Choroid plexus epithelial cell (primary cell): ENCODE measurements at regions not wholly inside any gene's neighbourhood (a gene's known extent, or its start where the extent isn't known, plus 50 kb on each side); places are given as distances from the start of the nearest gene placed in this dataset.

Experiments used
- DNase-seq: peaks from one replicate; pipeline ENCODE4 v3.0.0-alpha.2; 2010; ENCODE audit warnings: low read depth
- H3K4me3 ChIP-seq: 2 replicates; pipeline ENCODE4 v1.5.1; 2011; ENCODE audit warnings: low read depth, mild to moderate bottlenecking, control low read depth, low read length, moderate library complexity
- CTCF ChIP-seq: conservative IDR thresholded peaks from 2 replicates; pipeline ENCODE4 v1.5.1; 2011; ENCODE audit warnings: low read depth, mild to moderate bottlenecking, control low read depth, inconsistent platforms, low read length, moderate library complexity

GRCh38 chr1:87718241-87718950 lies 389.7 kb downstream of the LMO4 start:
- no peak for TF ChIP-seq CTCF
- H3K4me3 ChIP-seq = no peak overlapping the region
- DNase-seq = no peak

GRCh38 chr1:87719658-87720057 lies 391.0 kb downstream of the LMO4 start:
- TF ChIP-seq CTCF = no peak
- DNase-seq = no peak
- H3K4me3 ChIP-seq = no peak overlapping the region

GRCh38 chr1:87720561-87720960 lies 391.9 kb downstream of the LMO4 start:
- TF ChIP-seq CTCF = no peak
- DNase-seq = no peak
- H3K4me3 ChIP-seq = no peak overlapping the region

- DNase-seq = no peak
- H3K4me3 ChIP-seq = no peak overlapping the region
- no peak for TF ChIP-seq CTCF
These were observed 394.5 kb downstream of the LMO4 start for GRCh38 chr1:87723193-87723592.

GRCh38 chr1:87728169-87728568 lies 399.5 kb downstream of the LMO4 start:
- H3K4me3 ChIP-seq = no peak overlapping the region
- no peak for TF ChIP-seq CTCF
- no peak for DNase-seq

GRCh38 chr1:87730274-87731216 lies 401.9 kb downstream of the LMO4 start:
- DNase-seq = no peak
- TF ChIP-seq CTCF = no peak

More at GRCh38 chr1:87730274-87731216, 401.9 kb downstream of the LMO4 start:
- no peak overlapping the region for H3K4me3 ChIP-seq
